ENCODE measurements at regions not wholly inside any gene's neighbourhood (a gene's known extent, or its start where the extent isn't known, plus 50 kb on each side); places are given as distances from the start of the nearest gene placed in this dataset.

DNA sequence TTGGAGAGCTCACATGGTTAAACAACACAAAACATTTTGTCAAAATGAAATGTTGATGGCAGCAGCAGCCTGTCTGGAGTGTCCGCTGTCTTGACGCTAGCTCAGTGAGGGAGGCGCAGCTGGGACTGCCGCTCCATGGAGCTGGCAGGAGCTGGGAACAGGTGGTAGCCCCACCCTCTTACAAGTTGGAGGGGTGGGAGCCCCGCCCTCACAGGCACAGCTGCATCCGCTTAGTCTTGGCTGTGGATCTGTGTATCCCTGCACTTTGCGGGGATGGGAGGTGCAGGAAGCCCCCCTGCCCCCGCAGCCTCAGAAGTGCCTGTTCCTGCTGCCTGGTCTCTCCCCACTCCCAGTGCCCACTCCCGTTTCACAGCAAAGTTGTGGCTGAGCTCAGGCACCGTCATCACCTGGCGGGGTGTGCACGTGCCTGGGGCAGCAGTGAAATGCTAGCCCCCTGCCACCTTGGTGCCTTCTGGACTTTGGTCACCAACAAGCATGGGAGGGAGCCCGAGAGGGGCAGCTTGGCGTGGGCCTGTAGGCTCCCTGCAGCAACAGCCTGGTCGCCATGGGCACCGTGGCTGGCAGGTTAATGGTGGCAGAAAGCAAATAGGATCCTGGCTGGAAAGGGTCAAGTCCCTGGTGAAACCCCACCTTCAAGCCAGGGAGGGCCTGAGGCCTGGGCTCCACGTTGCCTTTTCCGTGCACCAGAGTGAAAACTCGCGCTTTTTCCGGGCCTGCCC lies 53.8 kb upstream of the CADM2 start:
- no peaks in the 10 kb centered on the region for H3K36me3 ChIP-seq (ENCODE audit: control insufficient read depth in 4 of 4, insufficient read depth in 4 of 4, low read length in 4 of 4)
- H3K27me3 ChIP-seq (ENCODE audit: control insufficient read depth in 3 of 3, insufficient read depth in 3 of 3, low read length in 2 of 3) = no peaks in the 10 kb centered on the region
- H3K4me1 ChIP-seq (ENCODE audit: control insufficient read depth in 5 of 5, insufficient read depth in 5 of 5, low read length in 5 of 5) = no peaks in the 10 kb centered on the region
- H3K9me3 ChIP-seq (ENCODE audit: control insufficient read depth in 4 of 4, insufficient read depth in 3 of 4, low read length in 3 of 4) = peaks cover 0 to 6% (median 0%) of the 10 kb centered on the region in 4 donors
- DNase-seq (no peak), ATAC-seq (ENCODE audit: insufficient read depth, low FRiP score) (no peak)
- H3K9ac ChIP-seq (ENCODE audit: insufficient read depth in 1 of 2, low read length in 2 of 2) = no peak overlapping the region
- H3K27ac ChIP-seq (ENCODE audit: low read depth in 1 of 2, low read length in 1 of 2) = no peak overlapping the region
- TF ChIP-seq, protein P1, sequence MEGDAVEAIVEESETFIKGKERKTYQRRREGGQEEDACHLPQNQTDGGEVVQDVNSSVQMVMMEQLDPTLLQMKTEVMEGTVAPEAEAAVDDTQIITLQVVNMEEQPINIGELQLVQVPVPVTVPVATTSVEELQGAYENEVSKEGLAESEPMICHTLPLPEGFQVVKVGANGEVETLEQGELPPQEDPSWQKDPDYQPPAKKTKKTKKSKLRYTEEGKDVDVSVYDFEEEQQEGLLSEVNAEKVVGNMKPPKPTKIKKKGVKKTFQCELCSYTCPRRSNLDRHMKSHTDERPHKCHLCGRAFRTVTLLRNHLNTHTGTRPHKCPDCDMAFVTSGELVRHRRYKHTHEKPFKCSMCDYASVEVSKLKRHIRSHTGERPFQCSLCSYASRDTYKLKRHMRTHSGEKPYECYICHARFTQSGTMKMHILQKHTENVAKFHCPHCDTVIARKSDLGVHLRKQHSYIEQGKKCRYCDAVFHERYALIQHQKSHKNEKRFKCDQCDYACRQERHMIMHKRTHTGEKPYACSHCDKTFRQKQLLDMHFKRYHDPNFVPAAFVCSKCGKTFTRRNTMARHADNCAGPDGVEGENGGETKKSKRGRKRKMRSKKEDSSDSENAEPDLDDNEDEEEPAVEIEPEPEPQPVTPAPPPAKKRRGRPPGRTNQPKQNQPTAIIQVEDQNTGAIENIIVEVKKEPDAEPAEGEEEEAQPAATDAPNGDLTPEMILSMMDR (IDR thresholded peaks at IDR 0.05; ENCODE audit: control extremely low read depth, extremely low read depth) = no peak
- H3K4me3 ChIP-seq = no peak overlapping the region
- WGBS, 2 donors = 90% methylated on average over 21 of the region's 21 CpGs

DNA sequence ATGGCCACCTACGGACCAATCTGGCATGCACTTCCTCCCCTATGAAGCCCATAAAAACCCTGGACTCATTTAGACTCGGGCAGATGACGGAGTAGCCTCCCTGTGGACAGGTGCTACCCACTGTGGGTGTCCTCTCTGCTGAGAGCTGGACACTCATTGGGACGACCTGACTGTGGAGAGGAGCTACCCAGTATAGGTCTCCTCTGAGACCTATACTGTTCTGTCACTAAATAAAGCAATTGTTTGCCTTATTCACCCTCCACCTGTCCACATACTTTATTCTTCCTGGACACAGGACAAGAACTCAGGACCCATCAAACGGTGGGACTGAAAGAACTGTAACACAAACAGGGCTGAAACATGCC lies 53.3 kb upstream of the CADM2 start:
- ATAC-seq (ENCODE audit: insufficient read depth, low FRiP score) = no peak
- no peak for DNase-seq
- Histone ChIP-seq H3K36me3 (ENCODE audit: control insufficient read depth in 4 of 4, insufficient read depth in 4 of 4, low read length in 4 of 4) (no peaks in the 10 kb centered on the region), H3K4me3 (no peak overlapping the region), H3K9me3 (ENCODE audit: control insufficient read depth in 4 of 4, insufficient read depth in 3 of 4, low read length in 3 of 4) (peaks cover 0 to 6% (median 0%) of the 10 kb centered on the region in 4 donors), H3K27me3 (ENCODE audit: control insufficient read depth in 3 of 3, insufficient read depth in 3 of 3, low read length in 2 of 3) (no peaks in the 10 kb centered on the region), H3K4me1 (ENCODE audit: control insufficient read depth in 5 of 5, insufficient read depth in 5 of 5, low read length in 5 of 5) (no peaks in the 10 kb centered on the region), H3K9ac (ENCODE audit: insufficient read depth in 1 of 2, low read length in 2 of 2) (no peak overlapping the region), H3K27ac (ENCODE audit: low read depth in 1 of 2, low read length in 1 of 2) (no peak overlapping the region)
- WGBS, 2 donors = 87 to 91% methylated on average over 5 of the region's 5 CpGs
- TF ChIP-seq, protein P1 (IDR thresholded peaks at IDR 0.05; ENCODE audit: control extremely low read depth, extremely low read depth) = no peak

- peaks cover 0 to 2% (median 0%) of the 10 kb centered on the region in 4 donors for H3K9me3 ChIP-seq (ENCODE audit: control insufficient read depth in 4 of 4, insufficient read depth in 3 of 4, low read length in 3 of 4)
- no peaks in the 10 kb centered on the region for H3K27me3 ChIP-seq (ENCODE audit: control insufficient read depth in 3 of 3, insufficient read depth in 3 of 3, low read length in 2 of 3)
- WGBS, 2 donors = 61 to 65% methylated on average over 6 of the region's 6 CpGs
- no peaks in the 10 kb centered on the region for H3K36me3 ChIP-seq (ENCODE audit: control insufficient read depth in 4 of 4, insufficient read depth in 4 of 4, low read length in 4 of 4)
- TF ChIP-seq, protein P1 (IDR thresholded peaks at IDR 0.05; ENCODE audit: control extremely low read depth, extremely low read depth) = no peak
- no peak overlapping the region for H3K27ac ChIP-seq (ENCODE audit: low read depth in 1 of 2, low read length in 1 of 2)
- ATAC-seq (ENCODE audit: insufficient read depth, low FRiP score) (no peak), DNase-seq (no peak)
- no peak overlapping the region for H3K9ac ChIP-seq (ENCODE audit: insufficient read depth in 1 of 2, low read length in 2 of 2)
- no peaks in the 10 kb centered on the region for H3K4me1 ChIP-seq (ENCODE audit: control insufficient read depth in 5 of 5, insufficient read depth in 5 of 5, low read length in 5 of 5)
- no peak overlapping the region for H3K4me3 ChIP-seq
Observed at GRCh38 chr3:84906065-84906464, 52.7 kb upstream of the CADM2 start.

Measured in lung (tissue), 11 donors.